ENCODE measurements at regions not wholly inside any gene's neighbourhood (a gene's known extent, or its start where the extent isn't known, plus 50 kb on each side); places are given as distances from the start of the nearest gene placed in this dataset.

DNA sequence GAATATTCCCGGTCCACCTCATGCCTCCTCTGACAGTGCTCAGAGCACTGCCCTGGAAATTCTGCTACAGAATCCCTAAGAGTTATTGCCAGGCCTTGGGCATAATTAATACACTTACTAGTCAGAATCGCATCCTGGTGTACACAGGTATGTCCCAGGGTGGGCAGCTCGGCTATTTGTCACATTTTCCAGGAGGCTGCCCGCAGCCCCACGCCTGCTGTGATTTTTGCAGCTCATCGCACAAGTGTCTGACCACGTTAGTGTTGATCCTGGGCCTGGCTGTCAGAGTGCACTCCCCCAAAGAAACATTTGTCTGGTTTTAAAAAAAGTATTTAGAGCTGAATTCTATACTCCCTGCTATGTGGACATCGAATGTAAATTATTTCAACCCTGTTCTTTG, 105.4 kb downstream of the CD83 start:
- peaks cover 12% of the 10 kb centered on the region for H3K36me3 Mint-ChIP-seq
- peaks cover 3% of the 10 kb centered on the region for H3K4me1 Mint-ChIP-seq
- ATAC-seq (no peak), DNase-seq (ENCODE audit: low spot score) (no peak)
- ChIA-PET CTCF (no interaction called here), POLR2A (no interaction called here)
- H3K27ac Mint-ChIP-seq, result no peak overlapping the region
- TF ChIP-seq, protein P1, sequence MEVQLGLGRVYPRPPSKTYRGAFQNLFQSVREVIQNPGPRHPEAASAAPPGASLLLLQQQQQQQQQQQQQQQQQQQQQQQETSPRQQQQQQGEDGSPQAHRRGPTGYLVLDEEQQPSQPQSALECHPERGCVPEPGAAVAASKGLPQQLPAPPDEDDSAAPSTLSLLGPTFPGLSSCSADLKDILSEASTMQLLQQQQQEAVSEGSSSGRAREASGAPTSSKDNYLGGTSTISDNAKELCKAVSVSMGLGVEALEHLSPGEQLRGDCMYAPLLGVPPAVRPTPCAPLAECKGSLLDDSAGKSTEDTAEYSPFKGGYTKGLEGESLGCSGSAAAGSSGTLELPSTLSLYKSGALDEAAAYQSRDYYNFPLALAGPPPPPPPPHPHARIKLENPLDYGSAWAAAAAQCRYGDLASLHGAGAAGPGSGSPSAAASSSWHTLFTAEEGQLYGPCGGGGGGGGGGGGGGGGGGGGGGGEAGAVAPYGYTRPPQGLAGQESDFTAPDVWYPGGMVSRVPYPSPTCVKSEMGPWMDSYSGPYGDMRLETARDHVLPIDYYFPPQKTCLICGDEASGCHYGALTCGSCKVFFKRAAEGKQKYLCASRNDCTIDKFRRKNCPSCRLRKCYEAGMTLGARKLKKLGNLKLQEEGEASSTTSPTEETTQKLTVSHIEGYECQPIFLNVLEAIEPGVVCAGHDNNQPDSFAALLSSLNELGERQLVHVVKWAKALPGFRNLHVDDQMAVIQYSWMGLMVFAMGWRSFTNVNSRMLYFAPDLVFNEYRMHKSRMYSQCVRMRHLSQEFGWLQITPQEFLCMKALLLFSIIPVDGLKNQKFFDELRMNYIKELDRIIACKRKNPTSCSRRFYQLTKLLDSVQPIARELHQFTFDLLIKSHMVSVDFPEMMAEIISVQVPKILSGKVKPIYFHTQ (CRISPR knock-in tag; IDR thresholded peaks at IDR 0.05), result no peak
- no peak for TF ChIP-seq IRF2 (CRISPR knock-in tag; IDR thresholded peaks at IDR 0.05; ENCODE audit: borderline replicate concordance, low read depth)
- TF ChIP-seq, protein P2, sequence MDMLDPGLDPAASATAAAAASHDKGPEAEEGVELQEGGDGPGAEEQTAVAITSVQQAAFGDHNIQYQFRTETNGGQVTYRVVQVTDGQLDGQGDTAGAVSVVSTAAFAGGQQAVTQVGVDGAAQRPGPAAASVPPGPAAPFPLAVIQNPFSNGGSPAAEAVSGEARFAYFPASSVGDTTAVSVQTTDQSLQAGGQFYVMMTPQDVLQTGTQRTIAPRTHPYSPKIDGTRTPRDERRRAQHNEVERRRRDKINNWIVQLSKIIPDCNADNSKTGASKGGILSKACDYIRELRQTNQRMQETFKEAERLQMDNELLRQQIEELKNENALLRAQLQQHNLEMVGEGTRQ (CRISPR knock-in tag; IDR thresholded peaks at IDR 0.05), result no peak
- H3K27me3 Mint-ChIP-seq (ENCODE audit: low read depth), result peaks cover 9% of the 10 kb centered on the region; the same call in 1 of the 2 replicates
- no peak overlapping the region for H3K4me3 Mint-ChIP-seq
- peaks cover 16% of the 10 kb centered on the region for H3K9me3 Mint-ChIP-seq

DNA sequence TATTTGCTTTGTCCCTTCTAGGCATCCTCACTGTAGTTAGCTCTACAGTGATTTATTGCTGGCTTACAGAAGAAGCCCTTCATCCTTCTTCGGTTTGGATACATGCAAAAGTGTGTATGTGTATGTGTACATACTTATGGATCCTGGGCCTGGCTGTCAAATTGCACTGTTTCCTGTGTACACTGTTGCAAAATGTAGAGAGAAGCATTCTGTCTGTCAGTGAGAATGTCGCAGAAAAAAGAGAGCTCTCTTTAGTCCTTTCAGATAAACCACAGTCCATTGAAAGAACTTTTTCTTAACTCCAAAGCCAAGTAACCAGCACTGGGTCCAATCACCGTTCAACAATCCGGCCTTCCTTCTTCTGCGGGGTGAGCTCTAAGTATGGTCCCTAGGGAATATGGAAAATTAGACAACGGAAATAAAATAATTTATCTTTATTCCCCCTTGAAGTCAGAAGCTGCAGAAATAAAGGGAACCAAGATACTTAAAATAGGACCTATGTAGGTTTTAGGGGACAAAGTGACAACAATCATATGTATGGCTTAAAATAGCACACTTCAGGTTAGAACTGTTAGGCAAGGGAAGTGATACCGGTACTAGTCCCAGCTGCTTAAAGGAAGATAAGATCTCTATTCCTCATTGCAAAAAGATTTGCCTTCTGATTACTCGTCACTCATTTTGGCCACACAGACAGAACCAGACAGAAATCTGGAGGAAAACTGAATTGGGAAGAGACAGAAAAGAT, 107.0 kb downstream of the CD83 start:
- ChIA-PET CTCF (interaction anchor here (0.6 to 0.8 kb wide), 2 partner anchors 13 to 225 kb away, joined by 3 to 5 read pairs; no protein-coding TSS in a partner anchor), POLR2A (no interaction called here)
- Mint-ChIP-seq H3K36me3 (peaks cover 12% of the 10 kb centered on the region), H3K27me3 (ENCODE audit: low read depth) (peaks cover 13% of the 10 kb centered on the region), H3K9me3 (peaks cover 16% of the 10 kb centered on the region), H3K4me3 (no peak overlapping the region), H3K4me1 (no peaks in the 10 kb centered on the region), H3K27ac (no peak overlapping the region)
- DNase-seq (ENCODE audit: low spot score) (no peak), ATAC-seq (no peak)
- TF ChIP-seq JAZF1 (CRISPR knock-in tag; IDR thresholded peaks at IDR 0.05) (no peak), ZNF232 (CRISPR knock-in tag; IDR thresholded peaks at IDR 0.05) (no peak), MYBL2 (CRISPR knock-in tag; IDR thresholded peaks at IDR 0.05) (no peak), GABPB1 (CRISPR knock-in tag; IDR thresholded peaks at IDR 0.05) (no peak), CREM (CRISPR knock-in tag; IDR thresholded peaks at IDR 0.05) (no peak), OVOL2 (CRISPR knock-in tag; IDR thresholded peaks at IDR 0.05; ENCODE audit: borderline replicate concordance) (no peak), TP53 (CRISPR knock-in tag; IDR thresholded peaks at IDR 0.05) (no peak), NR3C1 (CRISPR knock-in tag; conservative IDR thresholded peaks at IDR 0.05; ENCODE audit: low read depth) (no peak), MXD4 (CRISPR knock-in tag; IDR thresholded peaks at IDR 0.05; ENCODE audit: borderline replicate concordance) (no peak), ZNF317 (CRISPR knock-in tag; IDR thresholded peaks at IDR 0.05; ENCODE audit: borderline replicate concordance, low read depth) (no peak), SMAD3 (CRISPR knock-in tag; IDR thresholded peaks at IDR 0.05; ENCODE audit: borderline replicate concordance) (no peak), KAT7 (CRISPR knock-in tag; IDR thresholded peaks at IDR 0.05; ENCODE audit: borderline replicate concordance) (no peak)
- TF ChIP-seq, protein P3, sequence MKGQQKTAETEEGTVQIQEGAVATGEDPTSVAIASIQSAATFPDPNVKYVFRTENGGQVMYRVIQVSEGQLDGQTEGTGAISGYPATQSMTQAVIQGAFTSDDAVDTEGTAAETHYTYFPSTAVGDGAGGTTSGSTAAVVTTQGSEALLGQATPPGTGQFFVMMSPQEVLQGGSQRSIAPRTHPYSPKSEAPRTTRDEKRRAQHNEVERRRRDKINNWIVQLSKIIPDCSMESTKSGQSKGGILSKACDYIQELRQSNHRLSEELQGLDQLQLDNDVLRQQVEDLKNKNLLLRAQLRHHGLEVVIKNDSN (CRISPR knock-in tag; IDR thresholded peaks at IDR 0.05), result no peak
- TF ChIP-seq, protein P4, sequence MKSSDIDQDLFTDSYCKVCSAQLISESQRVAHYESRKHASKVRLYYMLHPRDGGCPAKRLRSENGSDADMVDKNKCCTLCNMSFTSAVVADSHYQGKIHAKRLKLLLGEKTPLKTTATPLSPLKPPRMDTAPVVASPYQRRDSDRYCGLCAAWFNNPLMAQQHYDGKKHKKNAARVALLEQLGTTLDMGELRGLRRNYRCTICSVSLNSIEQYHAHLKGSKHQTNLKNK (CRISPR knock-in tag; IDR thresholded peaks at IDR 0.05), result no peak
- TF ChIP-seq, protein P5, sequence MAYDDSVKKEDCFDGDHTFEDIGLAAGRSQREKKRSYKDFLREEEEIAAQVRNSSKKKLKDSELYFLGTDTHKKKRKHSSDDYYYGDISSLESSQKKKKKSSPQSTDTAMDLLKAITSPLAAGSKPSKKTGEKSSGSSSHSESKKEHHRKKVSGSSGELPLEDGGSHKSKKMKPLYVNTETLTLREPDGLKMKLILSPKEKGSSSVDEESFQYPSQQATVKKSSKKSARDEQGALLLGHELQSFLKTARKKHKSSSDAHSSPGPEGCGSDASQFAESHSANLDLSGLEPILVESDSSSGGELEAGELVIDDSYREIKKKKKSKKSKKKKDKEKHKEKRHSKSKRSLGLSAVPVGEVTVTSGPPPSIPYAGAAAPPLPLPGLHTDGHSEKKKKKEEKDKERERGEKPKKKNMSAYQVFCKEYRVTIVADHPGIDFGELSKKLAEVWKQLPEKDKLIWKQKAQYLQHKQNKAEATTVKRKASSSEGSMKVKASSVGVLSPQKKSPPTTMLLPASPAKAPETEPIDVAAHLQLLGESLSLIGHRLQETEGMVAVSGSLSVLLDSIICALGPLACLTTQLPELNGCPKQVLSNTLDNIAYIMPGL (CRISPR knock-in tag; IDR thresholded peaks at IDR 0.05), result no peak
- TF ChIP-seq, protein P6, sequence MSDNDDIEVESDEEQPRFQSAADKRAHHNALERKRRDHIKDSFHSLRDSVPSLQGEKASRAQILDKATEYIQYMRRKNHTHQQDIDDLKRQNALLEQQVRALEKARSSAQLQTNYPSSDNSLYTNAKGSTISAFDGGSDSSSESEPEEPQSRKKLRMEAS (CRISPR knock-in tag; IDR thresholded peaks at IDR 0.05), result no peak
- TF ChIP-seq, protein P7, sequence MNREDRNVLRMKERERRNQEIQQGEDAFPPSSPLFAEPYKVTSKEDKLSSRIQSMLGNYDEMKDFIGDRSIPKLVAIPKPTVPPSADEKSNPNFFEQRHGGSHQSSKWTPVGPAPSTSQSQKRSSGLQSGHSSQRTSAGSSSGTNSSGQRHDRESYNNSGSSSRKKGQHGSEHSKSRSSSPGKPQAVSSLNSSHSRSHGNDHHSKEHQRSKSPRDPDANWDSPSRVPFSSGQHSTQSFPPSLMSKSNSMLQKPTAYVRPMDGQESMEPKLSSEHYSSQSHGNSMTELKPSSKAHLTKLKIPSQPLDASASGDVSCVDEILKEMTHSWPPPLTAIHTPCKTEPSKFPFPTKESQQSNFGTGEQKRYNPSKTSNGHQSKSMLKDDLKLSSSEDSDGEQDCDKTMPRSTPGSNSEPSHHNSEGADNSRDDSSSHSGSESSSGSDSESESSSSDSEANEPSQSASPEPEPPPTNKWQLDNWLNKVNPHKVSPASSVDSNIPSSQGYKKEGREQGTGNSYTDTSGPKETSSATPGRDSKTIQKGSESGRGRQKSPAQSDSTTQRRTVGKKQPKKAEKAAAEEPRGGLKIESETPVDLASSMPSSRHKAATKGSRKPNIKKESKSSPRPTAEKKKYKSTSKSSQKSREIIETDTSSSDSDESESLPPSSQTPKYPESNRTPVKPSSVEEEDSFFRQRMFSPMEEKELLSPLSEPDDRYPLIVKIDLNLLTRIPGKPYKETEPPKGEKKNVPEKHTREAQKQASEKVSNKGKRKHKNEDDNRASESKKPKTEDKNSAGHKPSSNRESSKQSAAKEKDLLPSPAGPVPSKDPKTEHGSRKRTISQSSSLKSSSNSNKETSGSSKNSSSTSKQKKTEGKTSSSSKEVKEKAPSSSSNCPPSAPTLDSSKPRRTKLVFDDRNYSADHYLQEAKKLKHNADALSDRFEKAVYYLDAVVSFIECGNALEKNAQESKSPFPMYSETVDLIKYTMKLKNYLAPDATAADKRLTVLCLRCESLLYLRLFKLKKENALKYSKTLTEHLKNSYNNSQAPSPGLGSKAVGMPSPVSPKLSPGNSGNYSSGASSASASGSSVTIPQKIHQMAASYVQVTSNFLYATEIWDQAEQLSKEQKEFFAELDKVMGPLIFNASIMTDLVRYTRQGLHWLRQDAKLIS (CRISPR knock-in tag; IDR thresholded peaks at IDR 0.05; ENCODE audit: borderline replicate concordance), result no peak
- TF ChIP-seq, protein P8, sequence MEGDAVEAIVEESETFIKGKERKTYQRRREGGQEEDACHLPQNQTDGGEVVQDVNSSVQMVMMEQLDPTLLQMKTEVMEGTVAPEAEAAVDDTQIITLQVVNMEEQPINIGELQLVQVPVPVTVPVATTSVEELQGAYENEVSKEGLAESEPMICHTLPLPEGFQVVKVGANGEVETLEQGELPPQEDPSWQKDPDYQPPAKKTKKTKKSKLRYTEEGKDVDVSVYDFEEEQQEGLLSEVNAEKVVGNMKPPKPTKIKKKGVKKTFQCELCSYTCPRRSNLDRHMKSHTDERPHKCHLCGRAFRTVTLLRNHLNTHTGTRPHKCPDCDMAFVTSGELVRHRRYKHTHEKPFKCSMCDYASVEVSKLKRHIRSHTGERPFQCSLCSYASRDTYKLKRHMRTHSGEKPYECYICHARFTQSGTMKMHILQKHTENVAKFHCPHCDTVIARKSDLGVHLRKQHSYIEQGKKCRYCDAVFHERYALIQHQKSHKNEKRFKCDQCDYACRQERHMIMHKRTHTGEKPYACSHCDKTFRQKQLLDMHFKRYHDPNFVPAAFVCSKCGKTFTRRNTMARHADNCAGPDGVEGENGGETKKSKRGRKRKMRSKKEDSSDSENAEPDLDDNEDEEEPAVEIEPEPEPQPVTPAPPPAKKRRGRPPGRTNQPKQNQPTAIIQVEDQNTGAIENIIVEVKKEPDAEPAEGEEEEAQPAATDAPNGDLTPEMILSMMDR (IDR thresholded peaks at IDR 0.05), result no peak
